MM.1S (cell line): ENCODE measurements at regions not wholly inside any gene's neighbourhood (a gene's known extent, or its start where the extent isn't known, plus 50 kb on each side); places are given as distances from the start of the nearest gene placed in this dataset.

ENCODE experiments used
- DNase-seq: peaks from one replicate; pipeline ENCODE4 v3.0.0-alpha.2; 2015
- H2AFZ ChIP-seq: fragments of 300-600 bp; sonication (generic); 2 replicates; pipeline ENCODE4 v1.6.0; 2016; ENCODE audit warnings: antibody characterized with exemption, low read length
- H3F3A ChIP-seq: fragments of 300-600 bp; sonication (generic); 2 replicates; pipeline ENCODE4 v1.6.1; 2016; ENCODE audit warnings: mild to moderate bottlenecking, antibody characterized with exemption, low read length, moderate library complexity, mixed read lengths; ENCODE audit not compliant: insufficient read depth
- H3K27ac ChIP-seq: fragments of 300-600 bp; sonication (generic); 2 replicates; pipeline ENCODE4 v1.5.1; 2016; ENCODE audit warnings: mild to moderate bottlenecking, low read length
- H3K27me3 ChIP-seq: fragments of 300-600 bp; sonication (generic); replicated peaks from 2 replicates; pipeline ENCODE4 v1.6.0; 2016; ENCODE audit warnings: low read length; ENCODE audit not compliant: insufficient read depth
- H3K36me3 ChIP-seq: fragments of 300-600 bp; sonication (generic); replicated peaks from 2 replicates; pipeline ENCODE4 v1.6.1; 2016; ENCODE audit warnings: mild to moderate bottlenecking, low read length, mixed read lengths; ENCODE audit not compliant: insufficient read depth
- H3K4me1 ChIP-seq: fragments of 300-600 bp; sonication (generic); 2 replicates; pipeline ENCODE4 v1.6.1; 2016; ENCODE audit warnings: low read length, mixed read lengths
- H3K4me2 ChIP-seq: fragments of 300-600 bp; sonication (generic); 2 replicates; pipeline ENCODE4 v1.6.0; 2016; ENCODE audit warnings: low read depth, low read length
- H3K4me3 ChIP-seq: fragments of 300-600 bp; sonication (generic); 2 replicates; pipeline ENCODE4 v1.5.1; 2016; ENCODE audit warnings: low read length, mixed read lengths
- H3K79me2 ChIP-seq: fragments of 300-600 bp; sonication (generic); 2 replicates; pipeline ENCODE4 v1.6.1; 2016; ENCODE audit warnings: mixed run types, low read length, mixed read lengths
- H3K9ac ChIP-seq: fragments of 300-600 bp; sonication (generic); 2 replicates; pipeline ENCODE4 v1.6.1; 2016; ENCODE audit warnings: low read length, mixed read lengths
- H3K9me2 ChIP-seq: fragments of 300-600 bp; sonication (generic); replicated peaks from 2 replicates; pipeline ENCODE4 v1.6.1; 2016; ENCODE audit warnings: mild to moderate bottlenecking, low read length, mixed read lengths; ENCODE audit not compliant: insufficient read depth
- H3K9me3 ChIP-seq: fragments of 300-600 bp; sonication (generic); replicated peaks from 2 replicates; pipeline ENCODE4 v1.6.1; 2016; ENCODE audit warnings: mild to moderate bottlenecking, low read length, mixed read lengths; ENCODE audit not compliant: insufficient read depth
- H4K20me1 ChIP-seq: fragments of 300-600 bp; sonication (generic); 2 replicates; pipeline ENCODE4 v1.6.1; 2016; ENCODE audit warnings: mild to moderate bottlenecking, low read length, moderate library complexity, mixed read lengths; ENCODE audit not compliant: insufficient read depth
- EZH2 ChIP-seq: fragments of 300-600 bp; sonication (generic); optimal IDR thresholded peaks from 2 replicates; pipeline ENCODE3; 2017; ENCODE audit warnings: low read depth, mild to moderate bottlenecking, antibody characterized with exemption, low read length, mixed read lengths
- EZH2phosphoT487 ChIP-seq: fragments of 300-600 bp; sonication (generic); IDR thresholded peaks from 2 replicates; pipeline ENCODE4 v1.6.1; 2018; ENCODE audit warnings: antibody characterized with exemption, low read length
- TF ChIP-seq, protein P1 (sequence below): fragments of 300-600 bp; sonication (generic); IDR thresholded peaks from 2 replicates; pipeline ENCODE4 v1.5.1; 2016; ENCODE audit warnings: antibody characterized with exemption, low read length, mixed read lengths

GRCh38 chr3:182436547-182436946, 356.8 kb upstream of the ATP11B start:
- no peaks in the 10 kb centered on the region for H3K79me2 ChIP-seq
- no peak overlapping the region for H3K9ac ChIP-seq
- H3K4me1 ChIP-seq: no peaks in the 10 kb centered on the region
- H2AFZ ChIP-seq: no peak overlapping the region
- DNase-seq: no peak
- H3K4me2 ChIP-seq: no peak overlapping the region
- no peaks in the 10 kb centered on the region for H3K36me3 ChIP-seq
- no peaks in the 10 kb centered on the region for H3K9me3 ChIP-seq
- H3K4me3 ChIP-seq: no peak overlapping the region
- no peak overlapping the region for H3K27ac ChIP-seq
- no peaks in the 10 kb centered on the region for H3F3A ChIP-seq
- H3K27me3 ChIP-seq: no peaks in the 10 kb centered on the region
- no peaks in the 10 kb centered on the region for H4K20me1 ChIP-seq
- TF ChIP-seq EZH2 (no peak), EZH2phosphoT487 (no peak)
- TF ChIP-seq, protein P1, sequence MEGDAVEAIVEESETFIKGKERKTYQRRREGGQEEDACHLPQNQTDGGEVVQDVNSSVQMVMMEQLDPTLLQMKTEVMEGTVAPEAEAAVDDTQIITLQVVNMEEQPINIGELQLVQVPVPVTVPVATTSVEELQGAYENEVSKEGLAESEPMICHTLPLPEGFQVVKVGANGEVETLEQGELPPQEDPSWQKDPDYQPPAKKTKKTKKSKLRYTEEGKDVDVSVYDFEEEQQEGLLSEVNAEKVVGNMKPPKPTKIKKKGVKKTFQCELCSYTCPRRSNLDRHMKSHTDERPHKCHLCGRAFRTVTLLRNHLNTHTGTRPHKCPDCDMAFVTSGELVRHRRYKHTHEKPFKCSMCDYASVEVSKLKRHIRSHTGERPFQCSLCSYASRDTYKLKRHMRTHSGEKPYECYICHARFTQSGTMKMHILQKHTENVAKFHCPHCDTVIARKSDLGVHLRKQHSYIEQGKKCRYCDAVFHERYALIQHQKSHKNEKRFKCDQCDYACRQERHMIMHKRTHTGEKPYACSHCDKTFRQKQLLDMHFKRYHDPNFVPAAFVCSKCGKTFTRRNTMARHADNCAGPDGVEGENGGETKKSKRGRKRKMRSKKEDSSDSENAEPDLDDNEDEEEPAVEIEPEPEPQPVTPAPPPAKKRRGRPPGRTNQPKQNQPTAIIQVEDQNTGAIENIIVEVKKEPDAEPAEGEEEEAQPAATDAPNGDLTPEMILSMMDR: no peak
- H3K9me2 ChIP-seq: no peaks in the 10 kb centered on the region

DNA sequence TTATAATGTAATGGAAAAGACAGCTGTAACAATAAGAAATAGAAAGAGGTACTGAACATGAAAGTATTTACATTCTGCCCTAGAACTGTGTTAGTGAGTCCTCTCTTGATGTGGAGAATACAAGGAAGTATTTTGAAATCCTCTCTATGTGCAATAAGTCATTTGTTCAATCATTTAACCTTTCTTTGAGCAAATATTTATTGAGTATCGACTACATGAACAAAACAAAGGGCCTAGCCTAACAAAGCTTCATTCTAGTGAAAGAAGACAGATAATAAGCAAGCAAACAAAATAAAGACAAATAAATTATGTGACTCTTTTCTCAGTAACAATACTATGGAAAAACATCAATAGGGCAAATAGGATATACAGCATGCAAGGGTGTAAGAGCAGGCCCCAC, 354.9 kb upstream of the ATP11B start:
- Histone ChIP-seq H3F3A (no peaks in the 10 kb centered on the region), H3K4me3 (no peak overlapping the region), H3K79me2 (no peaks in the 10 kb centered on the region), H3K27me3 (no peaks in the 10 kb centered on the region), H3K9me2 (no peaks in the 10 kb centered on the region), H3K27ac (no peak overlapping the region), H3K9ac (no peak overlapping the region), H3K9me3 (no peaks in the 10 kb centered on the region), H4K20me1 (no peaks in the 10 kb centered on the region), H2AFZ (no peak overlapping the region), H3K4me1 (no peaks in the 10 kb centered on the region), H3K4me2 (no peak overlapping the region), H3K36me3 (no peaks in the 10 kb centered on the region)
- TF ChIP-seq, protein P1: no peak
- no peak for TF ChIP-seq EZH2phosphoT487
- no peak for TF ChIP-seq EZH2
- DNase-seq: no peak

GRCh38 chr3:182440101-182440500, 353.2 kb upstream of the ATP11B start:
- Histone ChIP-seq H3K79me2 (no peaks in the 10 kb centered on the region), H4K20me1 (no peaks in the 10 kb centered on the region), H3K9ac (no peak overlapping the region), H3K9me3 (no peaks in the 10 kb centered on the region), H3K9me2 (no peaks in the 10 kb centered on the region), H3K27ac (no peak overlapping the region), H2AFZ (no peak overlapping the region), H3F3A (no peaks in the 10 kb centered on the region), H3K36me3 (no peaks in the 10 kb centered on the region), H3K4me3 (no peak overlapping the region), H3K4me2 (no peak overlapping the region), H3K4me1 (no peaks in the 10 kb centered on the region), H3K27me3 (no peaks in the 10 kb centered on the region)
- no peak for DNase-seq
- TF ChIP-seq, protein P1: no peak
- TF ChIP-seq EZH2 (no peak), EZH2phosphoT487 (no peak)
